H1 (cell line): ENCODE measurements at regions not wholly inside any gene's neighbourhood (a gene's known extent, or its start where the extent isn't known, plus 50 kb on each side); places are given as distances from the start of the nearest gene placed in this dataset.

Experiments
- CTCF ChIA-PET: fragments of 300-600 bp; sonication (Branson Sonifier 250); formaldehyde crosslinking; loops from one replicate; lab custom pipeline; 2021; ENCODE audit not compliant: partially characterized antibody; lab: Charles Lee
- POLR2A ChIA-PET: fragments of 300-600 bp; sonication (Branson Sonifier 250); formaldehyde crosslinking; loops from one replicate; lab custom pipeline; 2021; ENCODE audit warnings: inconsistent platforms; ENCODE audit not compliant: partially characterized antibody; lab: Charles Lee
- DNase-seq, 2 experiments: peaks; one replicate each; pipeline versions ENCODE4 v3.0.0 to v3.0.0-alpha.2; 2010 to 2022; ENCODE audit warnings: low spot score in 2 of 2, low read depth in 1 of 2, mixed read lengths in 1 of 2
- FAIRE-seq: peaks from 2 replicates; lab custom pipeline; 2011; peaks lifted over from hg19 to GRCh38; lab: Jason Lieb, UNC
- H2AFZ ChIP-seq: 2 replicates; pipeline ENCODE4 v1.8.1; 2012; ENCODE audit warnings: low read length, inconsistent platforms
- H2AK5ac ChIP-seq: 2 replicates; pipeline ENCODE4 v1.6.1; 2013; ENCODE audit warnings: low read depth, low read length
- H2BK120ac ChIP-seq: replicated peaks from 2 replicates; pipeline ENCODE3; 2013; ENCODE audit warnings: low read depth, low read length, inconsistent platforms
- H2BK12ac ChIP-seq: 2 replicates; pipeline ENCODE4 v1.6.1; 2013; ENCODE audit warnings: low read depth, low read length
- H2BK15ac ChIP-seq: 2 replicates; pipeline ENCODE4 v1.6.1; 2013; ENCODE audit warnings: low read length
- H2BK20ac ChIP-seq: 2 replicates; pipeline ENCODE4 v1.6.1; 2013; ENCODE audit warnings: low read length
- H2BK5ac ChIP-seq: 2 replicates; pipeline ENCODE4 v1.6.1; 2013; ENCODE audit warnings: low read depth, low read length
- H3K14ac ChIP-seq: 2 replicates; pipeline ENCODE4 v1.6.1; 2013; ENCODE audit warnings: inconsistent platforms; ENCODE audit not compliant: insufficient read length
- H3K18ac ChIP-seq: 2 replicates; pipeline ENCODE4 v1.6.1; 2013; ENCODE audit warnings: low read length; ENCODE audit errors: extremely low read depth
- H3K23ac ChIP-seq: 2 replicates; pipeline ENCODE4 v1.6.1; 2013; ENCODE audit warnings: inconsistent platforms; ENCODE audit not compliant: insufficient read length
- H3K23me2 ChIP-seq: 2 replicates; pipeline ENCODE4 v1.6.1; 2013; ENCODE audit warnings: low read depth, low read length
- H3K27ac ChIP-seq: 2 replicates; pipeline ENCODE4 v1.6.1; 2011; ENCODE audit warnings: low read depth, low read length, inconsistent platforms
- H3K27me3 ChIP-seq, 4 experiments: replicated peaks in 1 of 4; 1 replicate in 1 of 4; 2 replicates in 3 of 4; pipeline versions ENCODE4 v1.6.1 to v1.8.1; 2011 to 2013; ENCODE audit warnings: low read length in 3 of 4, mild to moderate bottlenecking in 3 of 4, inconsistent platforms in 2 of 4, mixed read lengths in 2 of 4, moderate library complexity in 1 of 4; ENCODE audit not compliant: control insufficient read depth in 3 of 4, insufficient read depth in 3 of 4; ENCODE audit errors: extremely low read depth in 1 of 4
- H3K36me3 ChIP-seq, 4 experiments: 2 replicates each; pipeline versions ENCODE4 v1.6.1 to v1.8.1; 2011 to 2013; ENCODE audit warnings: mild to moderate bottlenecking in 4 of 4, low read length in 3 of 4, moderate library complexity in 2 of 4, control low read depth in 1 of 4, inconsistent platforms in 1 of 4; ENCODE audit not compliant: insufficient read depth in 4 of 4, control insufficient read depth in 2 of 4
- H3K4ac ChIP-seq: replicated peaks from 2 replicates; pipeline ENCODE3; 2013; ENCODE audit warnings: low read length, low read depth, mixed read lengths, inconsistent platforms; ENCODE audit not compliant: insufficient read length
- H3K4me1 ChIP-seq, 4 experiments: replicated peaks in 1 of 4; 1 replicate in 1 of 4; 2 replicates in 3 of 4; pipeline versions ENCODE4 v1.6.1 to v1.8.1; 2011 to 2013; ENCODE audit warnings: low read length in 3 of 4, inconsistent platforms in 2 of 4, mixed read lengths in 1 of 4; ENCODE audit not compliant: insufficient read depth in 4 of 4, control insufficient read depth in 3 of 4
- H3K4me2 ChIP-seq, 2 experiments: 2 replicates each; pipeline versions ENCODE4 v1.6.1 to v1.8.1; 2011 to 2013; ENCODE audit warnings: low read depth in 2 of 2, low read length in 2 of 2, control low read depth in 1 of 2, inconsistent platforms in 1 of 2, mild to moderate bottlenecking in 1 of 2; ENCODE audit not compliant: insufficient read depth in 1 of 2
- H3K4me3 ChIP-seq, 4 experiments: fragments of 200-600, 300-600 bp in 1 of 4; sonication (generic), shearing (Covaris generic), sonication (Bioruptor Twin) in 1 of 4; 2 replicates each; pipeline versions ENCODE4 v1.5.1 to v1.8.1; 2011 to 2016; ENCODE audit warnings: low read length in 4 of 4, low read depth in 3 of 4, control low read depth in 2 of 4, inconsistent platforms in 2 of 4, mild to moderate bottlenecking in 2 of 4, mixed read lengths in 1 of 4, moderate library complexity in 1 of 4; ENCODE audit not compliant: insufficient read depth in 2 of 4; ENCODE audit errors: extremely low read depth in 1 of 4
- H3K56ac ChIP-seq: replicated peaks from 2 replicates; pipeline ENCODE3; 2013; ENCODE audit warnings: low read depth, mild to moderate bottlenecking, mixed read lengths, low read length, inconsistent platforms; ENCODE audit not compliant: insufficient read length
- H3K79me1 ChIP-seq: 2 replicates; pipeline ENCODE4 v1.6.1; 2013; ENCODE audit warnings: low read depth, low read length, control low read depth
- H3K79me2 ChIP-seq, 2 experiments: 2 replicates each; pipeline versions ENCODE4 v1.6.1 to v1.8.1; 2012 to 2013; ENCODE audit warnings: low read length in 2 of 2, mild to moderate bottlenecking in 2 of 2, inconsistent platforms in 1 of 2; ENCODE audit not compliant: insufficient read depth in 2 of 2, control insufficient read depth in 1 of 2
- H3K9ac ChIP-seq, 4 experiments: replicated peaks in 1 of 4; 1 replicate in 1 of 4; 2 replicates in 3 of 4; pipeline versions ENCODE4 v1.6.1 to v1.8.1; 2011 to 2013; ENCODE audit warnings: low read depth in 3 of 4, low read length in 3 of 4, control low read depth in 2 of 4, mild to moderate bottlenecking in 2 of 4, moderate library complexity in 2 of 4, inconsistent platforms in 1 of 4; ENCODE audit errors: extremely low read depth in 1 of 4
- H3K9me3 ChIP-seq, 2 experiments: 2 replicates each; pipeline versions ENCODE4 v1.6.1 to v1.8.1; 2012 to 2013; ENCODE audit warnings: mild to moderate bottlenecking in 2 of 2, moderate library complexity in 2 of 2, control low read depth in 1 of 2, inconsistent platforms in 1 of 2, low read depth in 1 of 2, low read length in 1 of 2, mixed read lengths in 1 of 2; ENCODE audit not compliant: insufficient read depth in 2 of 2
- H4K20me1 ChIP-seq, 2 experiments: replicated peaks in 1 of 2; 2 replicates each; pipeline versions ENCODE3 to v1.8.1; 2011 to 2013; ENCODE audit warnings: inconsistent platforms in 2 of 2, low read length in 2 of 2, mild to moderate bottlenecking in 1 of 2; ENCODE audit not compliant: insufficient read depth in 2 of 2, control insufficient read depth in 1 of 2
- H4K5ac ChIP-seq: 2 replicates; pipeline ENCODE4 v1.6.1; 2013; ENCODE audit warnings: low read length, low read depth, mixed read lengths, inconsistent platforms; ENCODE audit not compliant: insufficient read length
- H4K8ac ChIP-seq: 2 replicates; pipeline ENCODE4 v1.8.0; 2013; ENCODE audit warnings: mild to moderate bottlenecking, moderate library complexity, low read length, inconsistent platforms; ENCODE audit not compliant: insufficient read depth; ENCODE audit errors: extremely low read depth
- H4K91ac ChIP-seq: replicated peaks from 2 replicates; pipeline ENCODE3; 2013; ENCODE audit warnings: low read length, mixed read lengths, inconsistent platforms; ENCODE audit not compliant: insufficient read length
- BACH1 ChIP-seq: IDR thresholded peaks from 2 replicates; pipeline ENCODE4 v1.6.1; 2012; ENCODE audit warnings: low read length, improper control_type of control experiment
- CEBPB ChIP-seq: IDR thresholded peaks from 2 replicates; pipeline ENCODE4 v1.6.1; 2012; ENCODE audit warnings: low read depth, low read length
- CTBP2 ChIP-seq: IDR thresholded peaks from 2 replicates; pipeline ENCODE4 v1.7.0; 2011; ENCODE audit warnings: borderline replicate concordance, mild to moderate bottlenecking, moderate library complexity, mixed read lengths, low read length; ENCODE audit not compliant: insufficient read depth, insufficient read length
- SIN3A ChIP-seq, 2 experiments: IDR thresholded peaks in 1 of 2; conservative IDR thresholded peaks in 1 of 2; 2 replicates each; pipeline ENCODE4 v1.6.1; 2011 to 2012; ENCODE audit warnings: low read length in 2 of 2, improper control_type of control experiment in 1 of 2, low read depth in 1 of 2, mild to moderate bottlenecking in 1 of 2
- SP2 ChIP-seq: IDR thresholded peaks from 2 replicates; pipeline ENCODE4 v1.6.1; 2012; ENCODE audit warnings: mild to moderate bottlenecking, low read length, inconsistent platforms
- TAF1 ChIP-seq: IDR thresholded peaks from 2 replicates; pipeline ENCODE4 v1.6.1; 2011; ENCODE audit warnings: mild to moderate bottlenecking, low read depth, low read length

- Histone ChIP-seq H3K4me1 (no peaks in the 10 kb centered on the region), H4K8ac (no peak overlapping the region), H4K91ac (no peak overlapping the region), H3K23ac (no peak overlapping the region), H2BK15ac (no peak overlapping the region), H2BK20ac (no peak overlapping the region), H2AK5ac (no peak overlapping the region), H3K18ac (no peak overlapping the region), H3K9ac (no peak overlapping the region), H3K4ac (no peak overlapping the region), H3K79me2 (no peaks in the 10 kb centered on the region), H3K14ac (no peak overlapping the region), H2BK12ac (no peak overlapping the region), H3K56ac (no peak overlapping the region), H3K4me2 (no peak overlapping the region), H3K9me3 (peaks cover 4 to 8% of the 10 kb centered on the region in 2 experiments; a peak in 1 of 4 replicates), H2BK120ac (no peak overlapping the region), H3K79me1 (no peaks in the 10 kb centered on the region), H3K27ac (no peak overlapping the region), H3K4me3 (no peak overlapping the region), H4K20me1 (no peaks in the 10 kb centered on the region), H2BK5ac (no peak overlapping the region), H4K5ac (no peak overlapping the region), H3K27me3 (no peaks in the 10 kb centered on the region), H3K23me2 (no peaks in the 10 kb centered on the region), H3K36me3 (no peaks in the 10 kb centered on the region; a peak in 1 of 8 replicates), H2AFZ (no peak overlapping the region)
- FAIRE-seq (no peak), DNase-seq (no peak)
- POLR2A ChIA-PET: no interaction called here
- TF ChIP-seq CTBP2: no peak
- no peak for TF ChIP-seq TAF1
- no peak for TF ChIP-seq SIN3A (conservative IDR thresholded peaks at IDR 0.05 in 1 of 2, IDR thresholded peaks at IDR 0.05 in 1 of 2; ENCODE audit: low read depth in 1 of 2, low read length in 2 of 2)
- no peak for TF ChIP-seq BACH1
- TF ChIP-seq SP2: no peak
- TF ChIP-seq CEBPB: no peak
- CTCF ChIA-PET: no interaction called here
These were observed 760.9 kb upstream of the INTU start for GRCh38 chr4:126871810-126872209.
